AG04449 (cell line): ENCODE measurements at regions not wholly inside any gene's neighbourhood (a gene's known extent, or its start where the extent isn't known, plus 50 kb on each side); places are given as distances from the start of the nearest gene placed in this dataset.

Experiments used
- CTCF ChIA-PET: fragments of 350-600 bp; formaldehyde crosslinking; extraction: SDS; loops from one replicate; lab custom pipeline; 2021; ENCODE audit warnings: antibody characterized with exemption; lab: Yijun Ruan, JAX
- POLR2A ChIA-PET: fragments of 400-600, 350-600 bp; formaldehyde crosslinking; extraction: SDS; loops from one replicate; lab custom pipeline; 2020; ENCODE audit warnings: antibody characterized with exemption, inconsistent platforms; lab: Yijun Ruan, JAX
- DNase-seq: peaks from one replicate; pipeline ENCODE4 v3.0.0-alpha.2; 2010; ENCODE audit warnings: low read depth, low spot score
- H3K4me3 ChIP-seq: 2 replicates; pipeline ENCODE4 v1.5.1; 2011; ENCODE audit warnings: low read depth, mild to moderate bottlenecking, control low read depth, low read length
- TF ChIP-seq, protein P1 (sequence below): IDR thresholded peaks from one replicate; pipeline ENCODE4 v1.5.1; 2011; ENCODE audit warnings: mild to moderate bottlenecking, moderate library complexity, low read length, control low read depth, inconsistent platforms; ENCODE audit not compliant: insufficient read depth; ENCODE audit errors: missing control alignments

DNA sequence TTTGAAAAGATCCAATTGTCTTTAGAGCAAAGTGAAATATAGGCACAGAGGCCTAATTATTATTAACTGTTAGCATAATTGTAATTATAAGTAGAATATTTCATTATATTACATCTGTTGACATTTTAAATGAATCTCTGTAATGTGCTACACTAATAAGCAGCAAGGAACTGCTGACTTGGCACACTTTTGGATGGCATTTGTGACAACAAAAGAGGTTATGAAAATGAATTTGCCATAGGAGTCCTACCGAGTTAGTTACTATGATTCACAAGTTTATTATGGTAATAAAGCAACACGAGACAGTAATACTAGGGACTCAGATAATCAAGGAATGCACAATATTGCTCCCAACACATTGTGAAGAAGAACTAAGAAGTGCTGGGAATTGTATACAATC, 213.8 kb upstream of the PCDH9 start:
- POLR2A ChIA-PET: no interaction called here
- no peak overlapping the region for H3K4me3 ChIP-seq
- DNase-seq: no peak
- TF ChIP-seq, protein P1, sequence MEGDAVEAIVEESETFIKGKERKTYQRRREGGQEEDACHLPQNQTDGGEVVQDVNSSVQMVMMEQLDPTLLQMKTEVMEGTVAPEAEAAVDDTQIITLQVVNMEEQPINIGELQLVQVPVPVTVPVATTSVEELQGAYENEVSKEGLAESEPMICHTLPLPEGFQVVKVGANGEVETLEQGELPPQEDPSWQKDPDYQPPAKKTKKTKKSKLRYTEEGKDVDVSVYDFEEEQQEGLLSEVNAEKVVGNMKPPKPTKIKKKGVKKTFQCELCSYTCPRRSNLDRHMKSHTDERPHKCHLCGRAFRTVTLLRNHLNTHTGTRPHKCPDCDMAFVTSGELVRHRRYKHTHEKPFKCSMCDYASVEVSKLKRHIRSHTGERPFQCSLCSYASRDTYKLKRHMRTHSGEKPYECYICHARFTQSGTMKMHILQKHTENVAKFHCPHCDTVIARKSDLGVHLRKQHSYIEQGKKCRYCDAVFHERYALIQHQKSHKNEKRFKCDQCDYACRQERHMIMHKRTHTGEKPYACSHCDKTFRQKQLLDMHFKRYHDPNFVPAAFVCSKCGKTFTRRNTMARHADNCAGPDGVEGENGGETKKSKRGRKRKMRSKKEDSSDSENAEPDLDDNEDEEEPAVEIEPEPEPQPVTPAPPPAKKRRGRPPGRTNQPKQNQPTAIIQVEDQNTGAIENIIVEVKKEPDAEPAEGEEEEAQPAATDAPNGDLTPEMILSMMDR: no peak
- CTCF ChIA-PET: no interaction called here

DNA sequence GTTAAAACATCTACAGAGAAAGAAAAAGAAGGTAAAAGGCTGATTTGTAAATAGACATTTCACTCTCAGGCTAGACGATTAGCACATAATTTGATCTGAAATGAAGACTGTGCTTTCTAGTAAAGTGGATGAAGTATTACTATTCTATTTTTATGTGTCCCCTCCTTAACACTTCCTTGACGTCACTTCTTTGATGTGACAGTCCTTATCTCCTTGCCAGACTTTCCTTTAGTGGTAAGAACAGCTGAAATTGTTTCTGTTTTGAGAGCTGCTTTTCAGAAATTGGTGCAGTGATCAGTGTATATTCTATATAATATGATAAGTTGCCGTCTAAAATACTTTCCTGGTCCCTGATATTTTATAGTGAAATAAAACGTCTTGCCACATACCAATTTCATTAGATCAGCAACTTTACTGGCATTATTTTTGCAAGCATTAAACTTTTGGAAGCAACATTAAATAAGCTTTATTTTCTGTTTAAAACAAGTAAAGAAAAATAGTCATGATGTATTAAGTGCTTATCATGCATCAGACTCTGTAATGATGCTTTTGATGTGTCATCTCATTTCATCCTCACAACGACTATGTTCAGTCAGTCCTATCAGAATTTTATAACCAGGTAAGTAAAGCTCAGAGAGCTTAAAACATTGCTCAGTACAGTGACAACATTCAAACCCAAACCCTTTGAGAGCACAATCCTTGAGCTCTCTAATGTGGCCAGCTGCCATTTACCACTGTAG, 210.3 kb upstream of the PCDH9 start:
- TF ChIP-seq, protein P1: no peak
- no peak for DNase-seq
- POLR2A ChIA-PET: no interaction called here

DNA sequence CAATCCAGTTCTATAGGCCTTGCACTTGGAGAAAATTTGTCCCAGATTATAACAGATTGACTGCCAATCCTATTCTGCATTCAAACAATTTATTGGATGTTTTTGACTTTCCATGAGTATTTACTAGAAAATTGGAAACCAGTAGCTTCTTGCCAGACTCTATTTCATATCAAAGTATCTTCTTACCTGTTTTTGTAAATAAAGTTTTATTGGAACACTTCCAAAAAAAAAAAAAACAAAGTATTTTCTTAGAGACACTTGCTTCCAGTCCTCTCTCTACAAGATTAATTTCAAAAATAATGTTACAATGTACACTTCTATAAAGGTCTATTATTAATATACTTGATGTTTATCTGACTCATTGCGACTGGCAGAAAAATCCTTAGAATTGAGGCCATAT, 209.2 kb upstream of the PCDH9 start:
- TF ChIP-seq, protein P1: no peak
- ChIA-PET CTCF (no interaction called here), POLR2A (no interaction called here)

More for the DNA sequence above, 210.3 kb upstream of the PCDH9 start:
- no peak overlapping the region for H3K4me3 ChIP-seq
- CTCF ChIA-PET: no interaction called here

DNA sequence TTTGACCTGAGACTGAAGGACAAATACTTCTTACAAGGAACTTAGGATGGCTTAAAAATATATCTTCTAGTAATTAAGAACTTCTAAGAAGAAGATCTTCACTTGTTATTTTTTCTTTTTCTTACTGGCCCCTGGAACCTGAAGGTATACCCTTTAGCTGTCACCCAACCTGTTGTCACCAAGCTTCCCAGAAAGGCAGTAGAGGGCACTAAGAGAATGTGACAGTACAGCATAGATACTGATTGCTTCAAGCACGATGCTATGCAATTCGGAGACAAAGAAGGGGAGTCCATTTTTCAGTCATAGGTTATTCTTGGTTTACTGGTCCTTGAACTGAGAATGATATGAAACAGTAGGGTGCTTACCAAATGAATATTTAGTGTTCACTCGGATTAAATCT, 208.3 kb upstream of the PCDH9 start:
- CTCF ChIA-PET: no interaction called here
- no peak overlapping the region for H3K4me3 ChIP-seq
- no peak for DNase-seq
- TF ChIP-seq, protein P1: no peak
- POLR2A ChIA-PET: no interaction called here

More for the DNA sequence above, 209.2 kb upstream of the PCDH9 start:
- no peak for DNase-seq
- H3K4me3 ChIP-seq: no peak overlapping the region

DNA sequence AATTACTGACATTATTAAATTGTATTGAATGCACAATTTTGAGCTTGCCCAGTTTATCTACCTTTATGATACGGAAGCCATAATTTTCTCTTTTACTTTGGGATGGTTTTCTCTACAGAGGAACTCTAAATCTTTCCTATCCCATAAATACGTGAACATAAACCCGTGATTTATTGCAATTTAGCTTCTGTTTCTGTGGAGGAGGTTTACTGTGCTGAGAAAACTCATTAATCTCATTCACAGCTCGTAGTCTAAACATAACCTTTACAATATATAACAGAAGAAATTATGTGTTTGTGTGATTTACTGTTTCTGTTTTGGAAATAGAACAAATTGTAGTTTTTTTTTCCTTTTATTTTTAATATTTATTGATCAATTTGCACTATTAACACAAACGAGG, 207.1 kb upstream of the PCDH9 start:
- DNase-seq: no peak
- CTCF ChIA-PET: no interaction called here
- no peak overlapping the region for H3K4me3 ChIP-seq
- TF ChIP-seq, protein P1: no peak
- POLR2A ChIA-PET: no interaction called here

DNA sequence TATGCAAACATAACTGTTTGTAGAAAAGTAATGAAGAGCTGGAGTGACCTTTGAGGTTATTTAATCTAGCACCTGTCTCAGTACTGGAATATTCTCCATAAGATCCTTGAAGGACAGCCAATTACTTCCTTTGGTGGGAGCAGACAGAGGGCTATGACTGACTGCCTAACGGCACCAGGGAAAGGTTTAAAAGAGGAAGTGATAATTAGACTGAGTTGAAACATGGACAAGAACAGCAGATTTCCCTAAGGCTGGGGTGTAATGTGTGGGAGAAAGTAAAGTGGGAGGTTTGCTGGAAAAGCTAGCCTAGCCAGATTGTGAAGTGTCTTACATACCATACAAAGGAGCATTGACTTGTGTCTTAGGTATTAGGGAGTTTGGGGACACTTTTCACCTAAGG, 191.3 kb upstream of the PCDH9 start:
- POLR2A ChIA-PET: no interaction called here
- TF ChIP-seq, protein P1: no peak
- H3K4me3 ChIP-seq: no peak overlapping the region
- CTCF ChIA-PET: no interaction called here
- no peak for DNase-seq
